HG02759 (cell line): ENCODE measurements at regions not wholly inside any gene's neighbourhood (a gene's known extent, or its start where the extent isn't known, plus 50 kb on each side); places are given as distances from the start of the nearest gene placed in this dataset.
"Not testable (repeated sequence)": the region's sequence is repeated elsewhere in the genome, so short reads cannot be mapped to it uniquely, and the experiment has no call there.

Experiments
- ATAC-seq: cut with Tn5 transposase; IDR thresholded peaks from one replicate; pipeline ENCODE4 v1.9.1; 2021; ENCODE audit warnings: mild to moderate bottlenecking, moderate library complexity; ENCODE audit not compliant: unreplicated experiment

DNA sequence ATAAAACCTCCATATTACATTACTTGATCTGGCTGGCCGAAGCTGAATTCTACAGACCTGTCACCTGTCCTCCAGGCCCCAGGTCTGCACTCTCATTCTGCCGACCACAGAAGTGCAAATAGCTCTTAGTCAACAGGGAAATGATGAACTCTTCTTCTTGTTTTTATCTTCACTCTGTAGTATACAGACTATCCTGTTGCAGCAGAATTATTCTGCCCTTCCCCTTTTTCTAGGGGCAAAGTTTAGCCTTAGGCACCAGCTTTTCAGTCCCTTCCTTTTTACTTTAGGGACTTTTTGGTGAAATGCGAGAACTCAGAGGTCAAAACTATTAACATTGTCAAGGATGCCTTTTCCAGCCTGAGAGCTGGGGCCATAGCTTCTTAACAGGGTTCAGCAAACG, 229.6 kb upstream of the EGLN3 start:
- no peak for ATAC-seq

DNA sequence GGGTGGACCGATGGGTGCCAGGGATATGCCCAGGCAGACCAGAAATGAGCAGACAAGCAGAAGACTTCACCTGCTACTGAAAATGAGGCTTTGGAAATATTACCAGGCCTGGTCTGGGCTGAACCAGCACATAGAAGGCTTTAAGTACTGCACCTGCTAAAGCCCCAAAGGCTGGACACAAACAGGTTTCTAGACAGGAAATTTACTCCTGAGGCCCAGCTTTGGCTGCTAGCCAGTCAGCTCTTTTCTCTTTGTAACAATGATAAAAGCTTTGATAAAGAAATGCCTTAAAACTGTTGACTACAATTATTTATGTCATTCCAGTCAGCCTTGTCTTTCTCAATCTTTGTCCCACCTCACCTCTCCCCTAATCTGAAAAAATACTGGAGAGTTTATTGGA, 228.9 kb upstream of the EGLN3 start:
- no peak for ATAC-seq

GRCh38 chr14:34177466-34177865, 226.6 kb upstream of the EGLN3 start:
- no peak for ATAC-seq

- peak; percentile 59 for ATAC-seq
Measured at GRCh38 chr14:34175574-34175973, 224.7 kb upstream of the EGLN3 start.

- ATAC-seq: peak; percentile 5
Measured at GRCh38 chr14:34174973-34175372, 224.1 kb upstream of the EGLN3 start.

GRCh38 chr14:34173916-34174315, 223.0 kb upstream of the EGLN3 start:
- ATAC-seq: no peak

DNA sequence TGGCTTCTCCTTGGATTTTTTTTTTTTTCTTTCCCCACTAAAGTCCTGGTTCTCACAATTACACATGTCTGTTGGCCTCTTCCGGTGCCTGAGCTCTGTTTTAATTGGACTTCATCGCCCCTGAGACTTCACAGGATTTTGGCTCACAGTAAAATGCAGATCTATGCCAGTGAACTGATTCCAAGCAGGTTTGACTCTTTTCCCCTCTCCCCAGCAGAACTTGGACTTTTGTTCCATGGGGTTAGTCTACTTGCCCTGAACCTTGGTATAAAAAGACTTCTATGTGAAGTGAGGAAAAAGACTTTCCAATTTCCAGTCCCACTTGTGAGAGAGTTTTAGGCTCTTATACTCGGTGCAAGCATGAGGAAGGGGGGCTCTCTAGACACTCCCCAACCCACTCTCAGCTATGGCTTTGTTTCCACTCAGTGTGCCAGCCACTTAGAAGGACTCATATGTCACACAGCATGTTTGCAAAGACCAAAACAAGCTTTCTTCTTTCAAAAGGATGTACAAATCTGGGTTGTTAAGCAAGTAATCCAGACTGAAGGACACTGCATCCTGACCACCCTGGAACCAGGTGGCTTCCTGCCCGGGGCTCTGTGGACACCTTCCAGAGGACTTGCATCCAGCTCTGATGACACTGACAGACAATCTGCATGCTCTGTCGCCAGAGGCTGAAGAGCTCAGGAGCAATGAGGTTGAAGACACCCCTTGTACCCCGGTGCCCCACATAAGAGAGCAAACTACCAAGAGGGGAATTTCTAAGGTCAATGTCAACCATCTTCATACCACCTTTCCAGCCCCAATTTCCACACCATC, 221.9 kb upstream of the EGLN3 start:
- no peak for ATAC-seq

- ATAC-seq: no peak
Measured at GRCh38 chr14:34172173-34172451, 221.2 kb upstream of the EGLN3 start.

GRCh38 chr14:34171431-34172172, 220.7 kb upstream of the EGLN3 start:
- no peak for ATAC-seq

DNA sequence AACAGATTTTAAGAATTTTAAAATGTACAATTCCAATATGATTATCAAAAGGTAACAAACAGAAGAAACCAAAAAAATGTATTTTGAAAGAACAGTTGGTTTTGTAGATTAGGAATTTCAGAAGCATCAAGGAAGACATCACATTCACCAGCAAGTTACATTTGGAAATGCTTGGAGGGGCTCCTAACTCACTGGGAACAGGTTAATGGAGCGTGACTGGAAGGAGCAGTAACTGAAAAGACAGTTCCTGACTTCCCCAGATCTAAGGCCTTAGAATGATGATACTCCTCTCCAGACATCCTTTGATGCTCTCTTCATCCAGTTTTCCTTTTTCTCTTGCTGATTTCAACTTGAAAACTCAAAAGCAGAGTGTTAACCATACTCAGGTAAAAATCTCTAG, 220.0 kb upstream of the EGLN3 start:
- ATAC-seq: no peak

- no peak for ATAC-seq
Measured at GRCh38 chr14:34169561-34169960, 218.7 kb upstream of the EGLN3 start.

GRCh38 chr14:34168656-34169055, 217.8 kb upstream of the EGLN3 start:
- ATAC-seq: no peak

- ATAC-seq: no peak
Measured at GRCh38 chr14:34165847-34166350, 215.0 kb upstream of the EGLN3 start.

DNA sequence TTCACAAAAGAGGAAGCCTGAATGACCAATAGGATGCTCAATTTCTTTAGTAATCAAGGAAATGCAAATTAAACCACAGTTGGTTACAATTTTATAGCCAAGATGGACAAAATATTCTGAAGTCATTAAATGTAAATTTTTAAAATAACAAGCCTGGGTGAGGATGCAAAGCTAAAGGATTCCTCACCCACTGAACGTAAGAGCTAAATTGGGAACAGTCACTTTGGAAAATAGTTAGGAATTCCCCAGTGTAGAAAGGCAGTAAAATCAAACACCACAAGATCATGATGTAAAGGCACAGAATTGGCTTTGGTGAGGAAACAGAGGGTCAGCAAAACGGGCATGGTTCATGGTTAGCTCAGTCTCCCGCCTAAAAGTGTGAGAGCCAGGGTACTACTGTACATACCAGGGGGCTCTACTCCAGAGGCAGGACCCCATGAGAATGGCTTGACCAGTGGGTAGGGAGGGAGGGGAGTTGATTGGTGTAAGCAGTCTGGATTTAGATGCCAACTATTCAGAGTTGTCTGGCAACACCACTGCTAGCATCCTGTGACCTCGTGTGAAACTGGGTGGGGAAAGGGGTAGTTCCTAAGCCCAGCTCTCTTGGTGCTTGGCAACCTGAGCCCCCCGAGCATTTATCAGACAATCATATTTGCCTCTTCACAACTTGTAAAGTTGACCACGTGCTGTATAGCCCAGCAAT, 213.4 kb upstream of the EGLN3 start:
- ATAC-seq: no peak

- no peak for ATAC-seq
Measured at GRCh38 chr14:34161351-34162082, 210.6 kb upstream of the EGLN3 start.

DNA sequence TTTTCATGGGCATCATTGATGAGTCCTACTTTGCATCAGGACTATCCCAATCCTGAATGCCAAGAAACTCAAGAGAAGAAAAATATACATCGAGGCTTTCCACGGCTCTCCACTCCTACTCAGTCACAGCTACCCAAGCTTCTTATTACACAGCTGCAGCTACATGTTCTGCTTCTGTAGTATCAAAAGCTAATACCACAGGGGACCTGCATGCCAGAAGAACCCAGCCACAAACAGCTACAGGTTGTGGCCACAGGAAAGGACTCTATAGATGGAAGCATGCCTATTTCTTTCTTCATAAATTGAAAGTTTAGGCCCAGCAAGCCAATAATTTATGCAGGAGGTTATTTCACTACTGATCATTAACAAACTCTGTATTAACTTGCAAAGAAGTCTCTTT, 209.7 kb upstream of the EGLN3 start:
- ATAC-seq: no peak

DNA sequence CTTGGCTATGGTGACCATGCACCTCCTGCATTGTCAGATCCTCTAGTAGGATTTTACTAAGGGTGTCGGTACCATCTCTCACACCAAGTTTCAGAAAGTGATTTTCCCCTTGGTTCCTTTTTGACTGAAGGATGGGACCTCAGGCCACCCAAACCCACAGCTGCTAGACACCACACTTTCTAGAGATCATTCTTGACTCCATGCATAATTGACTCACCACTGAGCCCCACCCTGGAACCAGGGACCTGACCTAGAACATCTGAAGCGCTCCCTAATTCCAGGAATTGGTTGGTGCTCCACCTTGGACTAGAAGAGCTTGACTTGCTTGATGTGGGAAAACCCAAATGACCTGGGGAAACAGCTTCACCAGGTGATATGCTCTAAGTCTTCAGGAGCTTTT, 206.8 kb upstream of the EGLN3 start:
- ATAC-seq: no peak

DNA sequence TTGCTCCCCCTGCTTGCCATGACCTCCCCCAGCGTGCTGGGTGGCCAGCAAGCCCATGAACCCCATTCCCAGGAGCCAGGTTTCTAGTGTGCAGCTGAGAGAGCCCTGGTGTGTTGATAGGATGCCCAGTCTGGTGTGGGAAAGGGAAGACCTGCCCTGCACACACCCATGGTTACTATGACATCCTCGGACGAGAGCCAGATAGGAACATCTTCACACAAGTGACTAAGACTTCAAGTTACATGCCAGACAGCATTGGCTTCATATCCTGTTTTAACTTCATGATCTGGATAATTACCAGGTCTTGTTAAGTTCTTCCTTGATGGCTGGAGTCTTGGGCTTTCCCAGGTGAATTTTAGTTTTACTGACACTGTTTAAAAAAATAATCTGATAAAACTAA, 196.6 kb upstream of the EGLN3 start:
- no peak for ATAC-seq

GRCh38 chr14:34140127-34140526, 189.3 kb upstream of the EGLN3 start:
- ATAC-seq: not testable (repeated sequence)

DNA sequence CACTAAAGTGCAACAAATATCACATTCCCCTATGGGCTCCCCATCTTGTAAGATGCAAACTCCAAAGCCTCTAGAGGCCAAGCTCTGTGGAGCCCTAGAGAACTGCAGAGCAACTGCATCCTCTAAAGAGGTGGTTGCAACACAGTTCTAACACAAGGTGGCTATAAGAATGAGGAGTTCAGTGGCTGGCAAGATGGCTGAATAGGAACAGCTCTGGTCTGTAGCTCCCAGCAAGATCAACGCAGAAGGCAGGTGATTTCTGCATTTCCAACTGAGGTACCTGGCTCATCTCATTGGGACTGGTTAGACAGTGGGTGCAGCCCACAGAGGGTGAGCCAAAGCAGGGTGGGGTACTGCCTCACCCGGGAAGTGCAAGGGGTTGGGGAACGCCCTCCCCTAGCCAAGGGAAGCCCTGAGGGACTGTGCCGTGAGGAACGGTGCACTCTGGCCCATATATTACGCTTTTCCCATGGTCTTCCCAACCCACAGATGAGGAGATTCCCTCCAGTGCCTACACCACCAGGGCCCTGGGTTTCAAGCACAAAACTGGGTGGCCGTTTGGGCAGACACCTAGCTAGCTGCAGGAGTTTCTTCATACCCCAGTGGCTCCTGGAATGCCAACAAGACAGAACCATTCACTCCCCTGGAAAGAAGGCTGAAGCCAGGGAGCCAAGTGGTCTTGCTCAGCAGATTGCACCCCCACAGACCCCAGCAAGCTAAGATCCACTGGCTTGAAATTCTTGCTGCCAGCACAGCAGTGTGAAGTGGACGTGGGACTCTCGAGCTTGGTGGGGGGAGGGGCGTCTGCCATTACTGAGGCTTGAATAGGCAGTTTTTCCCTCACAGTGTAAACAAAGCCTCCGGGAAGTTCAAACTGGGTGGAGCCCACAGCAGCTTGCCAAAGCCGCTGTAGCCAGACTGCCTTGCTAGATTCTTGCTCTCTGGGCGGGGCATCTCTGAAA, 188.6 kb upstream of the EGLN3 start:
- not testable (repeated sequence) for ATAC-seq
